Hepatocyte (in vitro differentiated cells): ENCODE measurements at regions not wholly inside any gene's neighbourhood (a gene's known extent, or its start where the extent isn't known, plus 50 kb on each side); places are given as distances from the start of the nearest gene placed in this dataset.

Source experiments
- CTCF ChIP-seq: fragments of 200-600 bp; sonication (generic); IDR thresholded peaks from 2 replicates; pipeline ENCODE4 v1.5.1; 2016; ENCODE audit warnings: antibody characterized with exemption, mild to moderate bottlenecking; ENCODE audit not compliant: poor library complexity
- EZH2 ChIP-seq: fragments of 200-600 bp; sonication (generic); IDR thresholded peaks from 2 replicates; pipeline ENCODE4 v1.6.1; 2016; ENCODE audit warnings: antibody characterized with exemption, mild to moderate bottlenecking, borderline replicate concordance

- TF ChIP-seq EZH2: no peak
- no peak for TF ChIP-seq CTCF
These were observed 150.0 kb upstream of the HDDC2 start for GRCh38 chr6:125451750-125452149.
